OCI-LY1 (cell line): ENCODE measurements at regions not wholly inside any gene's neighbourhood (a gene's known extent, or its start where the extent isn't known, plus 50 kb on each side); places are given as distances from the start of the nearest gene placed in this dataset.

ENCODE experiments used
- H2AFZ ChIP-seq: fragments of 200-600 bp; sonication (generic), shearing (Covaris generic); 2 replicates; pipeline ENCODE4 v1.6.0; 2014; ENCODE audit warnings: antibody characterized with exemption, mild to moderate bottlenecking, low read length
- H3F3A ChIP-seq: fragments of 200-600 bp; sonication (generic), shearing (Covaris generic); 2 replicates; pipeline ENCODE4 v1.6.0; 2014; ENCODE audit warnings: mild to moderate bottlenecking, antibody characterized with exemption, low read length, moderate library complexity; ENCODE audit not compliant: insufficient read depth
- H3K27ac ChIP-seq: fragments of 200-600 bp; sonication (generic); 2 replicates; pipeline ENCODE4 v1.5.1; 2014; ENCODE audit warnings: low read length, mixed run types, mild to moderate bottlenecking, low read depth; ENCODE audit not compliant: poor library complexity, severe bottlenecking
- H3K27me3 ChIP-seq: fragments of 200-600 bp; sonication (generic); 2 replicates; pipeline ENCODE4 v1.6.0; 2014; ENCODE audit warnings: antibody characterized with exemption, mild to moderate bottlenecking, low read length, moderate library complexity; ENCODE audit not compliant: insufficient read depth
- H3K36me3 ChIP-seq: fragments of 200-600 bp; sonication (generic); 2 replicates; pipeline ENCODE4 v1.6.1; 2014; ENCODE audit warnings: mild to moderate bottlenecking, antibody characterized with exemption, low read length, moderate library complexity, mixed read lengths; ENCODE audit not compliant: insufficient read depth
- H3K4me1 ChIP-seq: fragments of 200-600 bp; sonication (generic); 2 replicates; pipeline ENCODE4 v1.5.1; 2014; ENCODE audit warnings: mild to moderate bottlenecking, low read length, moderate library complexity; ENCODE audit not compliant: insufficient read depth, severe bottlenecking
- H3K4me2 ChIP-seq: fragments of 200-600 bp; sonication (generic), shearing (Covaris generic); 2 replicates; pipeline ENCODE4 v1.6.1; 2014; ENCODE audit warnings: low read length
- H3K4me3 ChIP-seq: fragments of 200-600 bp; sonication (generic); 2 replicates; pipeline ENCODE4 v1.5.1; 2014; ENCODE audit warnings: low read length, low read depth, mild to moderate bottlenecking, mixed read lengths; ENCODE audit not compliant: poor library complexity, severe bottlenecking
- H3K79me2 ChIP-seq: fragments of 200-600 bp; shearing (Covaris generic); 2 replicates; pipeline ENCODE4 v1.6.1; 2016; ENCODE audit warnings: mixed run types, low read length, mixed read lengths; ENCODE audit not compliant: insufficient read depth
- H3K9ac ChIP-seq: fragments of 200-600 bp; sonication (generic), shearing (Covaris generic); 2 replicates; pipeline ENCODE4 v1.6.1; 2014; ENCODE audit warnings: mild to moderate bottlenecking, low read length, mixed read lengths
- H3K9me2 ChIP-seq: fragments of 200-600 bp; sonication (generic), shearing (Covaris generic); 2 replicates; pipeline ENCODE4 v1.6.1; 2014; ENCODE audit warnings: low read depth, mild to moderate bottlenecking, low read length, mixed read lengths
- H3K9me3 ChIP-seq: fragments of 200-600 bp; shearing (Covaris generic); 2 replicates; pipeline ENCODE4 v1.6.1; 2014; ENCODE audit warnings: low read length, mixed read lengths
- H4K20me1 ChIP-seq: fragments of 200-600 bp; sonication (generic), shearing (Covaris generic); 2 replicates; pipeline ENCODE4 v1.6.0; 2016; ENCODE audit warnings: mild to moderate bottlenecking, low read length; ENCODE audit not compliant: insufficient read depth
- EZH2 ChIP-seq: fragments of 200-600 bp; sonication (generic), shearing (Covaris generic); IDR thresholded peaks from 2 replicates; pipeline ENCODE4 v1.8.0; 2017; ENCODE audit warnings: borderline replicate concordance, mixed run types, mild to moderate bottlenecking, antibody characterized with exemption, low read length, moderate library complexity, mixed read lengths
- TF ChIP-seq, protein P1 (sequence below): fragments of 200-600 bp; sonication (generic), shearing (Covaris generic); IDR thresholded peaks from 2 replicates; pipeline ENCODE4 v1.5.1; 2017; ENCODE audit warnings: mild to moderate bottlenecking, antibody characterized with exemption, low read length, moderate library complexity, mixed read lengths

DNA sequence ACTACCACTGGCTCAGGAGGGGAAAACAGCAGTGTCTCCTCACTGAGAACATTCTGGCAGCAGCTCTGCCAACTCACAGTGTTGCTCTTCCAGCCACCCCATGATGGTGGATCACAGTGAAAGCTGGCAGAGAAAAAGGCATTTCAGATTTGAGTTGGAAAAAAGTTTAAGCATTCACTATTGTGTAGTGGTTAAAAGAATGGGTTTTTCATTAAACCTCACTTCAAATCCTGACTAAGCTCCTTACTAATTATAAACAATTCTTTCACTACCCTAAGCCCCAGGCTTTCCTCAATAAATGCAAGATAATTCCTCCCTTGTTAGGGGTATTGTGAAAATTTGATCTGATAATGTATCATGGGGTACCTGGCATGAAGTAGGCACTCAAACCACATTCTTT lies 518.1 kb downstream of the SNAPC1 start:
- Histone ChIP-seq H3F3A (no peaks in the 10 kb centered on the region), H3K4me1 (no peaks in the 10 kb centered on the region), H3K4me2 (no peak overlapping the region), H3K79me2 (no peaks in the 10 kb centered on the region), H3K9ac (no peak overlapping the region), H3K9me3 (no peaks in the 10 kb centered on the region), H3K36me3 (no peaks in the 10 kb centered on the region), H4K20me1 (no peaks in the 10 kb centered on the region), H3K27ac (no peak overlapping the region), H2AFZ (no peak overlapping the region), H3K27me3 (no peaks in the 10 kb centered on the region), H3K9me2 (no peaks in the 10 kb centered on the region), H3K4me3 (no peak overlapping the region)
- TF ChIP-seq, protein P1, sequence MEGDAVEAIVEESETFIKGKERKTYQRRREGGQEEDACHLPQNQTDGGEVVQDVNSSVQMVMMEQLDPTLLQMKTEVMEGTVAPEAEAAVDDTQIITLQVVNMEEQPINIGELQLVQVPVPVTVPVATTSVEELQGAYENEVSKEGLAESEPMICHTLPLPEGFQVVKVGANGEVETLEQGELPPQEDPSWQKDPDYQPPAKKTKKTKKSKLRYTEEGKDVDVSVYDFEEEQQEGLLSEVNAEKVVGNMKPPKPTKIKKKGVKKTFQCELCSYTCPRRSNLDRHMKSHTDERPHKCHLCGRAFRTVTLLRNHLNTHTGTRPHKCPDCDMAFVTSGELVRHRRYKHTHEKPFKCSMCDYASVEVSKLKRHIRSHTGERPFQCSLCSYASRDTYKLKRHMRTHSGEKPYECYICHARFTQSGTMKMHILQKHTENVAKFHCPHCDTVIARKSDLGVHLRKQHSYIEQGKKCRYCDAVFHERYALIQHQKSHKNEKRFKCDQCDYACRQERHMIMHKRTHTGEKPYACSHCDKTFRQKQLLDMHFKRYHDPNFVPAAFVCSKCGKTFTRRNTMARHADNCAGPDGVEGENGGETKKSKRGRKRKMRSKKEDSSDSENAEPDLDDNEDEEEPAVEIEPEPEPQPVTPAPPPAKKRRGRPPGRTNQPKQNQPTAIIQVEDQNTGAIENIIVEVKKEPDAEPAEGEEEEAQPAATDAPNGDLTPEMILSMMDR, result no peak
- TF ChIP-seq EZH2, result no peak

DNA sequence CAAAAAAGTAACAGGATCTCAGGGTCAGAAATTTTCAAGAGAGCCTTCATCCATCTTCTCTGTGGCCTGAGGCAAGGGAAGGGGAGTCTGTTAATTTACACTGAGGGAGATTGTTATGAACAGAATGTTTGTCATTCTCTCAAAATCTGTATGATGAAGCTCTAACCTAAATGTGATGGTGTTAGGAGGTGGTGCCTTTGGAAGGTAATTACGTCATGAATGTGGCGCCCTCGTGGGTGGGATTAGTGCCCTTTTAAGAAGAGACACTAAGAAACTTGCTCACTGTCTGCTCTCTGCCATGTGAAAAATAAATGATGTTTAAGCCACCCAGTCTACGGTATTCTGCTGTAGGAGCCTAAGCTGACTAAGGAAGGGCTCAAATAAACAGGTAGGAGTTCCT lies 521.6 kb downstream of the SNAPC1 start:
- H3F3A ChIP-seq, result no peaks in the 10 kb centered on the region
- no peaks in the 10 kb centered on the region for H4K20me1 ChIP-seq
- H3K4me1 ChIP-seq, result no peaks in the 10 kb centered on the region
- H3K4me3 ChIP-seq, result no peak overlapping the region
- H3K9me2 ChIP-seq, result no peaks in the 10 kb centered on the region
- H3K9ac ChIP-seq, result no peak overlapping the region
- no peak overlapping the region for H3K27ac ChIP-seq
- no peaks in the 10 kb centered on the region for H3K79me2 ChIP-seq
- no peaks in the 10 kb centered on the region for H3K27me3 ChIP-seq
- no peak overlapping the region for H3K4me2 ChIP-seq
- no peak overlapping the region for H2AFZ ChIP-seq
- no peaks in the 10 kb centered on the region for H3K9me3 ChIP-seq
- TF ChIP-seq, protein P1, result no peak
- no peak for TF ChIP-seq EZH2
- H3K36me3 ChIP-seq, result no peaks in the 10 kb centered on the region

DNA sequence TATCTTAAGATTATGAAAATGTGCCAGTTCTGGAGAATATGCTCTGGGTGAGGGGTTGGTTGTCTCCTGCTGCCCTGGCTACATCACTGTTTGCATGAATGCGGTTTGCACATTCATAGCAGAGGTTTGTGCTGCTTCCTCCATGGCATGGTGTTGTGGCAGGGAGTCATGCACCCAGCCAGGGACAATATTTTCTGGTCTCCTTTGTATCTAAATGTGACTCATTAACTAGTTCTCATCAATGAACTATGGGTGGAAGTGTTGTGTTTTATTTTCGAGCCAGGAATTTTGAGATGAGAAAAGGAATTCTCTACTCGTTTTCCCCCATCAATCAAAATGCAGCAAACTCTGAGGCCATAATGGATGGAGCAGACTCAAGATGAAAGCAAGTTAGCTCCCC lies 527.3 kb downstream of the SNAPC1 start:
- Histone ChIP-seq H3K4me3 (no peak overlapping the region), H3K4me2 (no peak overlapping the region), H2AFZ (no peak overlapping the region), H3K27ac (no peak overlapping the region), H3K27me3 (no peaks in the 10 kb centered on the region), H3K4me1 (no peaks in the 10 kb centered on the region), H3K79me2 (no peaks in the 10 kb centered on the region), H3F3A (no peaks in the 10 kb centered on the region), H3K9ac (no peak overlapping the region), H3K9me3 (no peaks in the 10 kb centered on the region), H3K9me2 (no peaks in the 10 kb centered on the region), H4K20me1 (no peaks in the 10 kb centered on the region), H3K36me3 (no peaks in the 10 kb centered on the region)
- TF ChIP-seq EZH2, result no peak
- TF ChIP-seq, protein P1, result no peak
